ENCODE measurements at regions not wholly inside any gene's neighbourhood (a gene's known extent, or its start where the extent isn't known, plus 50 kb on each side); places are given as distances from the start of the nearest gene placed in this dataset.
"Not testable (repeated sequence)": the region's sequence is repeated elsewhere in the genome, so short reads cannot be mapped to it uniquely, and the experiment has no call there.

DNA sequence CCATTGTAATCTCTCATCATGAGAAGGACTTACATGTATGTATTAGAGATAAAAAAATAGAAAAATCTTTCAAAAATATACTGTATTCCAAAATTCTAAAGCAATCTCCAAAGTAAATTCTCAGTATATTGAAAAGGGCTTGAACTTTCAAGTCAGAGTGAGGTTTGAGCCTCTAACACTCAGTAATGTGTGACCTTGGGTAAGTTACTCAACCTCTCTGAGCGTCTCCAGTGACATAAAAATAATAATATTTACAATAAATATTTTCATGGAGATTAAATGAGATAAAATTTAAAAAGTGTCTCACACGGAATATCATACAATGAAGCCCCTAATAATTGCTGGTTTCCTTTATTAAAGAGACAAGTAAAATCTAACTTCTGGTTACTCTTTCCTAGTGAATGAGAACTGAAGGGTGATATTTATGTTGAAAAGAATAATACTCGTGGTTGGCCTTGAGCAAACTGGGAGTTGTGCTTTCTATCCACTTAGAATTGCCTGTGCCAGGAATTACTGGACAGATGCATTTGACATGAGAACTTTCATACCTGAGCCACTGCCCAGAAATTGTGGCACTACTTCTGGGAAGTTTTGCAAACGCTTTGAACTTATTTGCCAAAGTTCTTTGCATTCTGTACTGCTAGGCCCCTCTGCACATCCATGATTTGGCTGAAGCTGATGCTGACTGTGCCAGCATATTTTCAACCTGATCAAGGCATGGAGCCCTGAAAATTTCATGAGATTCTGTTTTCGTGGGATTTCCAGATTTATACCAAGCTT lies 933.7 kb downstream of the GALC start:
- no peak for DNase-seq (ENCODE audit: low spot score)
- intact Hi-C loops (cut with DNase I) = no loop called here

DNA sequence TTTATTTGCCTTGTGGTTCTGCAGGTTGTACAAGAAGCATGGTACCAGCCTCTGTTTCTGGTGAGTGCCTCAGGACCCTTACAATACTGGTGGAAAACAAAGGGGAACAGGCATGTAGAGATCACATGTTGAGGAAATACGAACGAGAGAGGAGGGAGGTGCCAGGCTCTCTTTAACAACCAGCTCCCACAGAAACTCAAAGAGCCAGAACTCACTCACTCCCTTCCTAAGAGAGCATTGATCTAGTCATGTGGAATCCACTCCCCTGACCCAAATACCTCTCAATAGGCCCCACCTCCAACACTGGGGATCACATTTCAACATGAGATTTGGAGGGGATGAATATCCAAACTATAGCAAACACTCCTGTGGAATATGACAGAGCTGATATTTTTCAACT lies 938.0 kb downstream of the GALC start:
- no peak for DNase-seq (ENCODE audit: low spot score)
- intact Hi-C loops (cut with DNase I) = no loop called here

DNA sequence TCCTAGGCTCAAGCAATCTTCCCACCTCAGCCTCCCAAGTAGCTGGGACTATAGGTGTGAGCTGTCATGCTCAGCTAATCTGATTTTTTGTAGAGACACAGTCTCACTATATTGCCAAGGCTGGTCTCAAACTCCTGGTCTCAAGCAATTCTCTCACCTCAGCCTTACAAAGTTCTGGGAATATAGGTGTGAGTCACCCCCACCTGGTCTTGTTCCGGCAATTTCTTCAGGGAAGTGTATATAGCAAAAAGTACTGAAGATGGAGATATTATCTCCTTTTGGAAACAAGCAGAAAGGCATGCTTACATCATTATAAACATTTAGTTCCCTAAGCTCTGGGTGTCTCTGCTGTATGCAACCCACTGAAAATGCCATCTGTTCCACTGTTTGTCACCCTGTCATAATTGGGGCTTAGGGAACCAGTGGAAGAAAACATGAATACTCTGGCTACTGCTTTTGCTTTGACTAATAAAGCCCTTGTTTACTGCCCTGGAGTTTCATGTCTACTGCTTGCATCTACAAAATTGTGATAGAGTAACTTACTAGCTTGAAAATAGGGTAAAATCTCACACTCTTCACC lies 940.2 kb downstream of the GALC start:
- DNase-seq (ENCODE audit: low spot score) = no peak
- intact Hi-C loops (cut with DNase I) = no loop called here

DNA sequence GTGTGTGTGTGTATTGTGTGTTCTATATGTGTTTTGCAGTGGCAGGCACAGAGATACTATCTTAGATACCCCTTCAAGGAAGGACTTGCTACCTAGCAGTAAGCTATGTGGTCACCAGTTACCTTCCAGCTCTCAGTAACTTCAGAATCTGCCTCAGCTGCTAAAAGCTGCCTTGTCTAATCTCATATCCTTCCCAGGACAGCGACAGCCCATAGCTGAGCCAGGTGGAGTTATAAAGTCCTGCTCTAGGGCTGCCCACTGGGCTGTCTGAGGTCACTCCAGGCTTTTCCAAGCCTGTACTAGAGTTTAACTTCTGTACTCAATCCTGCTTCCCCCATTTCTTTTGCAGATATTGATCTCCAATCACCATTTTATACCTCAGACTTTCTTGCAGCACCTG lies 942.6 kb downstream of the GALC start:
- no peak for DNase-seq (ENCODE audit: low spot score)
- intact Hi-C loops (cut with DNase I) = no loop called here

DNA sequence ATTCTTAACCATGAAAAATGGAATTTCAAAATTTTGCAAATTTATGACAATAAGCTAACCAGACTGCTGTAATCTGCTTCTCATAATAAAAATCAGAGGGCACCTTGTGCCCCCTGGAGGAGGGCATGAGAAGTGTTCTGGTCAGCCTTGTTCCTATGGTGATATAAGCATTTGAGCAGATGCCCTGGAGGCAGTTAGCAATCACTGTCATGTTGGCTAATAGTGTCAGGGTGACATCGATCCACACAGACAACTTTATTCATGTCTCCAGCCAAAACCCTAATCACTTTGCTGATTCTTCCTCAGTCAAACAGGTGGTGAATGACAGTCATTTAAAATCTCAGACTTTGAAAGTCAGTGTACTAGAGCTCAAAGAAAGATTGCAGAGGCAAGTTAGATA lies 943.0 kb downstream of the GALC start:
- intact Hi-C loops (cut with DNase I) = no loop called here

DNA sequence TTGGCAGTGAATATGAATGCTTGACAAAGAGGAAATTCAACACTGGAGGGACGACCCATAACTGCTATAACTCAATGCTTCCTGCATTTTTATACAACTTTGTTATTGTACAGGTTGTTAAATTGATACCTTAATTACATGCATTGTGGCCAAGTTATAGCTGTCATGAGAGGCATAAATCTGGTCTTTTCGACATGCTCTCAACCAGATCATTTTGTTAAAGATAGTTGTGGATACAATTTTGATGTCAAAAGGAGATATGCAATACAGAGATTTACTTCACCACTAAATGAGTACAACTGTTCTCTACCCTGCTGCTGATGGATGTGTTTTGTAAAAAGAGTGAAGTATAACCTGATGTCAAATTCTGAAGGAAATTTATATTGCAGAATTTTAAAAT lies 946.0 kb downstream of the GALC start:
- no peak for DNase-seq (ENCODE audit: low spot score)
- intact Hi-C loops (cut with DNase I) = no loop called here

More for the DNA sequence above, 943.0 kb downstream of the GALC start:
- DNase-seq (ENCODE audit: low spot score) = no peak

DNA sequence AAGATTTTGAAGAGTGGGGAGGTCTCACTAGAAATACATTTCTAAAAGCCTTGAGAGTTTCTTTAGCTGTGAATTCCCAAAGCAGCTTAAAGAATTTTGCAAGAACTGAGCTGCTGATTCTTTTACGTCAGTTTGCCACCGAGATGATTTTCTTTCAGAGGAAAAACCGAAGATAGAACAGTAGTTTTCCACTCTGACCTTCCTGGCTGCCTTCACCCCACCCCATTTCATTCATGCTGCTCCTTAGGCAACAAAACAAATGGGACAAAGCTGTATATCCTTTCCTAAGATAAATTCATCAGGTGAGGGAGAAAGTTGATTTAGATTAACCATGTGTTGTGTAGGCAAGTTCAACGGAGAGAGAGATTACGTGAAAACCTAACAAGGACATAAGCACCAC lies 947.0 kb downstream of the GALC start:
- no peak for DNase-seq (ENCODE audit: low spot score)
- intact Hi-C loops (cut with DNase I) = no loop called here

DNA sequence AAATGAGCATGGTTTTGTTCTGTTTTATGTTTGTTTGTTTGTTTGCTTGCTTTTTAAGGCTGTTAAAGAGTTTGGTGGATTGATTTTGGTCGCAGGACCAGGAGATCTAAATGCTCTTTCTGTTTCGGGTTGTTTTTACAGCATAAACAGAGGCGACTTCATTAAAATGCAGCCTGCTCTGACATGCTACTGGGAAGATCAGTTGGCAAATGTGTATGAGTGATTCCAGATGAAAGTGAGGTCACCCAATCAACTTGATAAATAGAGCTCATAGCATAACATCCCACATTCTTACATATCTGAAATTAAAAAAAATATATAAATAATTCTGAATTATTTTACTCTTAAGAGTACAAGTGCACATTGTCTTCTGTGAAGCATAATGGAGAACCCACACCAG lies 947.7 kb downstream of the GALC start:
- intact Hi-C loops (cut with DNase I) = no loop called here
- no peak for DNase-seq (ENCODE audit: low spot score)

DNA sequence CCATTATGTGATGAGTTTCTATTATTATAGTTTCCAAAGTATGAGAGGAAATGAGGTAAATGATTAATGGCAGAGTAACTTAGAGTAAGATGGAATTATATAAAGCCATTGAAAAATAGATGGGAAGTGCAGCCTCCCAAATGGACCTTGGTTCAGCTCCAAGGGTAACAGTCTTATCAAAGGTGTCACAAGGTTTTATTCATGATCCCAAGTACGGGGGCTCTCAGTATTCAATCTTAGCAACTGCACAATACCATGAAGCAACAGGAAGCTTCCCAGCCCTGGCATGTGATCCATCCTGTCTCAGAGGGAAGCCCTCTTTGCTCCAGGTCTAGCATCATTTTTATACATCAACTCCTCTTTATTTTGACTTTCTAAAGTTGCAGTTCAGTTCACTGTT lies 948.2 kb downstream of the GALC start:
- intact Hi-C loops (cut with DNase I) = no loop called here
- DNase-seq (ENCODE audit: low spot score) = no peak

DNA sequence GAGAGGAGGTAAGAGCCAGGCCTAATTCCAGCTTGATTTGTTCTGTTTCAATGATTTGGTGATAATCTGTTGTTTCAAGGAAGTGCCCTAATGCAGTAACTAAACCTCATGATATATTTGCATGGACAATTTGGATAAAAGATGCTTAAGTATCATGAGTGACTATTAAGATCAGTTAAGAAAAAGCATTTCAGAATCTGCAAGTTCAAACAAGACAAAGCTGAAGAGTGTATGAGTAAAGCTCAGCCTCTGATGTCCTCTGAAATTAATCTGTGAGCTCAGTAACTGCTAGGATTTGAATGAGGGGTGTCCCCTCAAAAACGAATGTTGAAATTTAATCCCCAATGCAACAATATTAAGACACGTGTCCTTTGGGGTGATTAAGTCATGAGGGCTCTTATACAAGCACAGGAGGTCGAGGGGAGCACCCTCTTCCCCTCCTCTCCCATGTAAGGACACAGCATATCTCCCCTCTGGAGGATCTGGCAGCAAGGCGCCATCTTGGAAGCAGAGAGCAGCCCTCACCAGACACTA lies 949.2 kb downstream of the GALC start:
- intact Hi-C loops (cut with DNase I) = no loop called here
- DNase-seq (ENCODE audit: low spot score) = no peak

DNA sequence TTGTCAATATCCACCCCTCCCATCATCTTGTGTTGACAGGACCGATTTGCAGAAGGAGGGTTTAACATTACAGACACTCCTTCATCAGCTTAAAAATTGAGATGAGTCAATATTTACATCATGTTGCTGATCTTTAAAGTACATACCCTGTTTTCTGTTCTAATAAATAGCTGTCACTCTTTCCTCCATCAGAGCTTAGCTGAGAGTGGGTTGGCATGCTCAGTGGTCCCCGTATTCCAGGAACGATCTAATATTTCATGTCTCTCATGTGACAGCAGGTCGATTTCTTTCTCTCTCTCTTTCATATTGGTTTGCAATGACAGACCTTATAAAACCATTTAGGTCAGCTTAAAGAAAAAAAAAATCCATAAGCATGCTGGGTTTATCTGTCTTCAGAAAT lies 950.6 kb downstream of the GALC start:
- intact Hi-C loops (cut with DNase I) = no loop called here
- no peak for DNase-seq (ENCODE audit: low spot score)

DNA sequence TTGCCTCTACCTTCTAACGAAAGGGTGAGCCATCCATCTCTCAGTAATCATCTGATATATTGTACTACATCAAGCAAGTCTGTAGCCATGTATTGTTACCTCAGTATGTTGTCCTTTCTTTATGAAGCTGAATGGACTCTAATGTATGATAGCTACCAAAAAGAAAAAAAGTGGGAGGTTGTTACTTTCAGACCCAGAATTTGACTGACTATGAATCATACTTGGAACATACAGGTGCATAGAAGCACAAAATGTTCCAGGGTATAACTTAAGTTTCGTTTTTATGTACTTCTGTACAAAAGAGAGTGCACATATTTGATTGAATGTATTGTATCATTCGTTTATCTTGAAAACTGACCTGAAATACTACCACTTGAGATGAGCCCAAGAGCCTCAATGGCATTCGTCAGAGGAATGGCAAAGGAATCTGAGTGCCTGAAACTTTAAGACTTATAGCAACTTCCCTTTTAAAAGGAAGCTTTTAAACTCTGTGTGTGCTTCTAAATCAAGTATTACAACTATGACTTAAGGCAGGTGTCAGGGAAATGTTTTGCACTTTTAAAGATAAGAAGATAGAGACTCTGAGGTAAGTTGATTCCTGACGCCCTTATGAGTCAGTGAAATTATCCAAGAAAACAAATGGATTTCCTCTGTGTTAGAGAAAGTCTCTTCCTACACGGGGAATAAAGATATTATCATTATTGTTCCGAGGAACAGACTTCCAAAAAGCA lies 951.5 kb downstream of the GALC start:
- intact Hi-C loops (cut with DNase I) = no loop called here
- DNase-seq (ENCODE audit: low spot score) = no peak

DNA sequence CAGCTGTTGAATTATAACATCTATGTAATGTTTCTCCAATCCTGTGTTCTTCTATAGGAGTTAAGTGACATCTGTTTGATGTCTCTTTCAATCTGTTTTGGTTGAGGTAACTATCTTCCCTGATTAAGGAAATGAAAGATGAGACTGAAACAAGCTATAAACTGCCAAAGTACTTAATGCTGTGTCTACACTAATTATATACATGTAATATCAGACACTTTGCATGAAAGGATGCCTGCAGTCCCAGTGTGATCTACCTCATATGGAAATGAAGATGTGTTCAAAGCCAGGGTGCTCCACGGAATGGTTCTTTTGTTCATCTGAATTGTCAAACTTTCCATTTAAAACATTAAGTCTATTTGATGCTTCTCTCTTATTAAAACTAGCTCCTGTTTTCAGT lies 958.3 kb downstream of the GALC start:
- intact Hi-C loops (cut with DNase I) = no loop called here
- no peak for DNase-seq (ENCODE audit: low spot score)

DNA sequence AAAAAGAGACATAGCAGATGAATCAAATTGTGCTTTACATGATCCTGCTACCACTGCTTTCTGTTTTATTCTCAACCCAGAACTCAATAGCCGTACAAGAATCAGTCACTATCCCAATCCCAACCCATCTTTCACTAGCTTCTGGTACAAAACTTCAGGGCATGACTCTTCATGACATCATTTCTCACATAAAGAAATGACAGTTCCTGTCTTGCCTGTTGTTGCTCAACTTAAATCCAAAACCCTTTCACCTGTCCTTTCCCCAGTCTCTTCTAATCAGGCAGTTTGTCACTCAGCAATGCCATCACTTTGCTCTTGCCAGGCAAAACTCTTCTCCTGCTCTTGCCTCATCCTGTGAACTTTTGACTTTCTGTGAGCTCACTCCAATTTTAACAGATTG lies 962.8 kb downstream of the GALC start:
- intact Hi-C loops (cut with DNase I) = no loop called here
- no peak for DNase-seq (ENCODE audit: low spot score)

DNA sequence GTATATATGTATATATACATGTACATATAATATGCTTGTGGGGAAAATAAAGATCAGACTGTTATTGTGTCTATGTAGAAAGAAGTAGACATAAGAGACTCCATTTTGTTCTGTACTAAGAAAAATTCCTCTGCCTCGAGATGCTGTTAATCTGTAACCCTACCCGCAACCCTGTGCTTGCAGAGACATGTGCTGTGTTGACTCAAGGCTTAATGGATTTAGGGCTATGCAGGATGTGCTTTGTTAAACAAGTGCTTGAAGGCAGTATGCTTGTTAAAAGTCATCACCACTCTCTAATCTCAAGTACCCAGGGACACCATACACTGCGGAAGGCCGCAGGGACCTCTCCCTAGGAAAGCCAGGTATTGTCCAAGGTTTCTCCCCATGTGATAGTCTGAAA lies 972.9 kb downstream of the GALC start:
- DNase-seq (ENCODE audit: low spot score); intact Hi-C loops (cut with DNase I): not testable (repeated sequence)

DNA sequence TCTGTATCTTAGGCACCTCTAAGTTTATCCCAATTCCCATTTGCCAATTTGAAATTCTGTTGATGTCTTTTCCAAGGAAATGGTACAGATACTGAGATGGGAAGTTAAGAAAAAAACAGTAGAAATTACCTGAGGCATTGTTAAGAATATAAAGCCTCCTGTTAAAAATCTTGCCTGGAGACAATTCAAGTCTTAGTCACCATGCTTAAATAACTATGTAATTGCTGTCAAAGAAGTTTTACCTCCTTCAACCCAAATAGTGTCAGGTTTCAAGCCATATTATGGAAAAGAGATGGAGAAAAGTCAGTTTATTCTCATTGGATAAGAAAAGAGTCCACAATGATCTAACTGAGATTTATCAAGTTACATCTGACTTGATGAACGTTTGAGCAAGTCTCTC lies 974.7 kb downstream of the GALC start:
- DNase-seq (ENCODE audit: low spot score) = no peak
- intact Hi-C loops (cut with DNase I) = no loop called here

DNA sequence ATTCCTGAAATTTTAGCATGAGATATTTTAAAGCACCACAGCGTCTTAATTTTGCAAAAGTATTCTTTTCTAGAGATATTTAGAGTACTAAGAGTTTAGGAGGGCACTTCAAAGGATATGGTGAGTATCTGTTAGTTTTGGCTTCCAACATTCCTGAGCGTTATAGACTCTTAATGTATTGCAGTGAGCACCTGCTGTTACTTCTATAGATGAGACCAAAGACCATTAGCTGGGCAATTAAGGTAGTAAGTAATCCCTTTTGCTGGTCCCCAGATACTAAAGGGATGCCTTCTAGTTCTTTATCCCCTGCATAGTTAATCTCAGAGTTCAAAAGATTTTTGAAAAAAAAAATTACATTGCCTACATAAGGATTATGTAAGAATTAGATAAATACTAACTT lies 975.6 kb downstream of the GALC start:
- DNase-seq (ENCODE audit: low spot score) = no peak
- intact Hi-C loops (cut with DNase I) = no loop called here

DNA sequence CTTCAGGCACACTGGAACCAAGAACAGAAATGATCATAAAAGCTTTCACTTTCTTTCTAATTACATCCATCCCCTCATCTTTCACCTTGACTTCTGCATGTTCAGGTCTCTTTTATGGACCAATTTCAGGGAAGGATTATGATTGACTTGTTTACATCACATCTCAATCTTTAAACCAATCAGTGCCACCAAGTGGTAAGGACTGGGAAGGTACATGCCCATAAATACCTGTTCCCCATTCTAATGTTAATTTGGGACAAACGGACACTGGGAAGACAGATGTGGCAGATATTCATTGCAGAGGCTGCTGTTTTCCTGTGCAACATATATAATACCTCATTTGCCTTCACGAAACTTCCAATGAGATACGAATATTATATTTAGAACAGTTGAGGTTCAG lies 978.1 kb downstream of the GALC start:
- DNase-seq (ENCODE audit: low spot score) = no peak
- intact Hi-C loops (cut with DNase I) = no loop called here

DNA sequence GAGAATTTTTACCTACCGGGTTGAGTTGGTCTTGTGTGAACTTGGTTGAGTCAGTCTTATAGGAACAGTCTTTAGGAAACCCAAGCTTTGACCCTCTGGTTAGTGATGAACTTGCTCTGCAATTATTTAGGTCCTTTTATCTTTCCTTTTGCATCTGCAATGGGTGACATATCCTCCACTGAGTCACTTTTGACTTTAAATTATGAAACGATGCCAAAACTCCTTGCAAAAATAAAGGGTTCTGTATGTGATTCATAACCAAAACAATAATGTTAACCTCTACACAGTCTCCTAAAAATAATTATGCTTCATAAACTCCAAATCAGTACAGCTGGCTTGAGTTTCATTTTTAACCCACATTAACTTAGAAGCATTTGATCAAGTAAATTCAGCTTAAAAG lies 979.4 kb downstream of the GALC start:
- no peak for DNase-seq (ENCODE audit: low spot score)
- intact Hi-C loops (cut with DNase I) = no loop called here

DNA sequence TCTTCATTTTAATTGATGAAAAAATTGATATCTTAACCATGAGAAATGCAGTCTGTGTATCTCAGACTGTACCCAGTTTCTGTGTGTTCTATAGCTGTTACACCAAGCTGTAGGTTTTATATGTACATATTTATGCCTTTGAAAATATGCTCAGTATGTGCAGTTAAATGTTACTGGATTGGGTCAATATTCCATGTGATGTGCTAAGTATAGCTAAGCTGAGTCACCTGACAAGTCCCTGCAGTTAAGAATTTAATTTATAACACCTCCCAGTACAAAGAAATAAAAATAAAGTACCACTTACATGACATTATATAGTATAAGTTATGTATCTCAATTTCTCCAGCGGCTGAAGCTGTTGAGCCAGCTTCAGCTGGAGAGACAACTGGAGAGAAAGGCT lies 984.0 kb downstream of the GALC start:
- intact Hi-C loops (cut with DNase I) = no loop called here
- no peak for DNase-seq (ENCODE audit: low spot score)

DNA sequence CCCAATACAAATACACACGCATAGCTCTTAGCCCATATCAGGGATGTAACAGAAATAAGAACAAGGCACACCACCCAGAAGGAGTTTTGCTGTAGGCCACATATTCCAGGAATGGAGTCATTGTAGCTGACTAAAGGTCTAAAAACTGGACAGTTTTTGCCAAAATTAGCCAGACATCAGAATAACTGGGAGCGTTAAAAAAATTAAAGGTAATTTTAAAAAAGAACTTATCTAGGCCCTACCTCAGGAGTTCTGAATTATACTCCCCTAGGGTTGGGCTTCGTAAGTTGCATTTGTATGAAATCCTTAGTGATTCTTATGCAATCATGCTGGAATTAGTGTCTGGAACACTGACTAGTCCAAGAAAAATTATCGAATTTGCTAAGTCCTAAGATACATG lies 987.7 kb downstream of the GALC start:
- intact Hi-C loops (cut with DNase I) = no loop called here

More for the DNA sequence above, 987.7 kb downstream of the GALC start:
- no peak for DNase-seq (ENCODE audit: low spot score)

Measured in posterior vena cava (tissue), 2 donors.